Gastroesophageal sphincter (tissue), 3 donors: ENCODE measurements at regions not wholly inside any gene's neighbourhood (a gene's known extent, or its start where the extent isn't known, plus 50 kb on each side); places are given as distances from the start of the nearest gene placed in this dataset.

ENCODE experiments used
- CTCF ChIP-seq, 4 experiments: fragments of 200-600 bp in 2 of 4; fragments of 450-650 bp in 2 of 4; sonication (generic) in 1 of 4; IDR thresholded peaks; one replicate each; pipeline ENCODE4 v1.5.1; 2017 to 2019; ENCODE audit warnings: antibody characterized with exemption in 4 of 4, mild to moderate bottlenecking in 2 of 4, moderate library complexity in 2 of 4
- EP300 ChIP-seq: sonication (generic); formaldehyde crosslinking; IDR thresholded peaks from one replicate; pipeline ENCODE4 v1.6.1; 2017; ENCODE audit warnings: antibody characterized with exemption, mild to moderate bottlenecking
- POLR2A ChIP-seq, 2 donors: fragments of 450-650 bp; IDR thresholded peaks; one replicate each; pipeline ENCODE4 v1.6.1; 2017; ENCODE audit warnings: antibody characterized with exemption in 2 of 2, mild to moderate bottlenecking in 2 of 2, moderate library complexity in 1 of 2
- POLR2AphosphoS5 ChIP-seq: sonication (generic); formaldehyde crosslinking; IDR thresholded peaks from one replicate; pipeline ENCODE4 v1.6.1; 2017; ENCODE audit warnings: antibody characterized with exemption

- TF ChIP-seq CTCF (IDR thresholded peaks at IDR 0.05) (no peak), POLR2A (IDR thresholded peaks at IDR 0.05) (no peak), EP300 (no peak), POLR2AphosphoS5 (no peak)
Measured at GRCh38 chr3:104604326-104605010, 762.2 kb upstream of the ALCAM start.
